T-helper 2 cell treated with Interferon-gamma antibody and Interleukin-4, amounts not matched to agents 5 μg/mL and 100 μg/mL, for 36 hours (primary cell): ENCODE measurements at regions not wholly inside any gene's neighbourhood (a gene's known extent, or its start where the extent isn't known, plus 50 kb on each side); places are given as distances from the start of the nearest gene placed in this dataset.

Experiments used
- DNase-seq: peaks from one replicate; pipeline ENCODE4 v3.0.0; 2021; ENCODE audit warnings: low spot score
- H3K27ac Mint-ChIP-seq: one replicate; pipeline ENCODE4 v1.8.0; 2021; ENCODE audit warnings: mild to moderate bottlenecking, mixed read lengths
- H3K27me3 Mint-ChIP-seq: one replicate; pipeline ENCODE4 v1.8.0; 2021; ENCODE audit warnings: low read depth, mixed read lengths
- H3K36me3 Mint-ChIP-seq: one replicate; pipeline ENCODE4 v1.8.0; 2021; ENCODE audit warnings: low read depth, mixed read lengths
- H3K4me1 Mint-ChIP-seq: one replicate; pipeline ENCODE4 v1.8.0; 2021; ENCODE audit warnings: low read depth, mixed read lengths
- H3K4me3 Mint-ChIP-seq: one replicate; pipeline ENCODE4 v1.8.0; 2022; ENCODE audit warnings: mild to moderate bottlenecking, moderate library complexity, mixed read lengths
- H3K9me3 Mint-ChIP-seq: one replicate; pipeline ENCODE4 v1.8.0; 2021; ENCODE audit warnings: mixed read lengths

GRCh38 chr2:145654746-145655145 is 1134.8 kb upstream of the ZEB2 start:
- no peaks in the 10 kb centered on the region for H3K27me3 Mint-ChIP-seq
- no peak overlapping the region for H3K27ac Mint-ChIP-seq
- DNase-seq: no peak
- no peaks in the 10 kb centered on the region for H3K4me1 Mint-ChIP-seq
- H3K9me3 Mint-ChIP-seq: no peaks in the 10 kb centered on the region
- H3K36me3 Mint-ChIP-seq: no peaks in the 10 kb centered on the region
- H3K4me3 Mint-ChIP-seq: no peak overlapping the region

GRCh38 chr2:145654156-145654555 is 1134.2 kb upstream of the ZEB2 start:
- no peak overlapping the region for H3K4me3 Mint-ChIP-seq
- no peaks in the 10 kb centered on the region for H3K9me3 Mint-ChIP-seq
- no peaks in the 10 kb centered on the region for H3K4me1 Mint-ChIP-seq
- no peak for DNase-seq
- no peaks in the 10 kb centered on the region for H3K27me3 Mint-ChIP-seq
- no peaks in the 10 kb centered on the region for H3K36me3 Mint-ChIP-seq
- H3K27ac Mint-ChIP-seq: no peak overlapping the region

- Mint-ChIP-seq H3K4me3 (no peak overlapping the region), H3K27ac (no peak overlapping the region), H3K4me1 (no peaks in the 10 kb centered on the region), H3K9me3 (no peaks in the 10 kb centered on the region), H3K27me3 (no peaks in the 10 kb centered on the region), H3K36me3 (no peaks in the 10 kb centered on the region)
- no peak for DNase-seq
Observed at GRCh38 chr2:145653553-145653952, 1133.6 kb upstream of the ZEB2 start.

GRCh38 chr2:145652571-145653545 is 1132.9 kb upstream of the ZEB2 start:
- no peak for DNase-seq
- Mint-ChIP-seq H3K36me3 (no peaks in the 10 kb centered on the region), H3K27me3 (no peaks in the 10 kb centered on the region)

GRCh38 chr2:145652036-145652435 is 1132.1 kb upstream of the ZEB2 start:
- no peak overlapping the region for H3K27ac Mint-ChIP-seq
- no peaks in the 10 kb centered on the region for H3K27me3 Mint-ChIP-seq
- no peak for DNase-seq
- no peak overlapping the region for H3K4me3 Mint-ChIP-seq
- H3K9me3 Mint-ChIP-seq: no peaks in the 10 kb centered on the region
- H3K4me1 Mint-ChIP-seq: no peaks in the 10 kb centered on the region
- H3K36me3 Mint-ChIP-seq: no peaks in the 10 kb centered on the region

More at GRCh38 chr2:145652571-145653545, 1132.9 kb upstream of the ZEB2 start:
- H3K27ac Mint-ChIP-seq: no peak overlapping the region
- no peaks in the 10 kb centered on the region for H3K4me1 Mint-ChIP-seq
- no peaks in the 10 kb centered on the region for H3K9me3 Mint-ChIP-seq
- H3K4me3 Mint-ChIP-seq: no peak overlapping the region

GRCh38 chr2:145650226-145650625 is 1130.3 kb upstream of the ZEB2 start:
- H3K4me3 Mint-ChIP-seq: no peak overlapping the region
- no peaks in the 10 kb centered on the region for H3K4me1 Mint-ChIP-seq
- H3K27me3 Mint-ChIP-seq: no peaks in the 10 kb centered on the region
- H3K27ac Mint-ChIP-seq: no peak overlapping the region
- no peak for DNase-seq
- H3K36me3 Mint-ChIP-seq: no peaks in the 10 kb centered on the region
- H3K9me3 Mint-ChIP-seq: no peaks in the 10 kb centered on the region

GRCh38 chr2:145649061-145649460 is 1129.1 kb upstream of the ZEB2 start:
- Mint-ChIP-seq H3K4me3 (no peak overlapping the region), H3K9me3 (no peaks in the 10 kb centered on the region), H3K27me3 (no peaks in the 10 kb centered on the region), H3K27ac (no peak overlapping the region), H3K4me1 (no peaks in the 10 kb centered on the region), H3K36me3 (no peaks in the 10 kb centered on the region)
- no peak for DNase-seq

- Mint-ChIP-seq H3K9me3 (no peaks in the 10 kb centered on the region), H3K36me3 (no peaks in the 10 kb centered on the region), H3K27ac (no peak overlapping the region), H3K4me1 (no peaks in the 10 kb centered on the region), H3K27me3 (no peaks in the 10 kb centered on the region), H3K4me3 (no peak overlapping the region)
- DNase-seq: no peak
Observed at GRCh38 chr2:145644820-145645302, 1124.9 kb upstream of the ZEB2 start.

GRCh38 chr2:145638675-145639074 is 1118.8 kb upstream of the ZEB2 start:
- H3K9me3 Mint-ChIP-seq: no peaks in the 10 kb centered on the region
- DNase-seq: no peak
- H3K27ac Mint-ChIP-seq: no peak overlapping the region
- no peaks in the 10 kb centered on the region for H3K27me3 Mint-ChIP-seq
- H3K4me1 Mint-ChIP-seq: no peaks in the 10 kb centered on the region
- no peak overlapping the region for H3K4me3 Mint-ChIP-seq
- H3K36me3 Mint-ChIP-seq: no peaks in the 10 kb centered on the region

- Mint-ChIP-seq H3K9me3 (no peaks in the 10 kb centered on the region), H3K27me3 (no peaks in the 10 kb centered on the region), H3K4me1 (no peaks in the 10 kb centered on the region), H3K27ac (no peak overlapping the region), H3K4me3 (no peak overlapping the region), H3K36me3 (no peaks in the 10 kb centered on the region)
- DNase-seq: no peak
Observed at GRCh38 chr2:145635706-145636427, 1115.9 kb upstream of the ZEB2 start.

GRCh38 chr2:145631561-145631960 is 1111.6 kb upstream of the ZEB2 start:
- H3K4me1 Mint-ChIP-seq: no peaks in the 10 kb centered on the region
- no peaks in the 10 kb centered on the region for H3K9me3 Mint-ChIP-seq
- H3K4me3 Mint-ChIP-seq: no peak overlapping the region
- DNase-seq: no peak
- no peaks in the 10 kb centered on the region for H3K36me3 Mint-ChIP-seq
- no peaks in the 10 kb centered on the region for H3K27me3 Mint-ChIP-seq
- no peak overlapping the region for H3K27ac Mint-ChIP-seq

- Mint-ChIP-seq H3K27me3 (no peaks in the 10 kb centered on the region), H3K9me3 (no peaks in the 10 kb centered on the region), H3K36me3 (no peaks in the 10 kb centered on the region), H3K4me3 (no peak overlapping the region), H3K4me1 (no peaks in the 10 kb centered on the region), H3K27ac (no peak overlapping the region)
- no peak for DNase-seq
Observed at GRCh38 chr2:145626301-145626700, 1106.4 kb upstream of the ZEB2 start.

- Mint-ChIP-seq H3K4me3 (no peak overlapping the region), H3K4me1 (no peaks in the 10 kb centered on the region), H3K27me3 (no peaks in the 10 kb centered on the region), H3K27ac (no peak overlapping the region), H3K9me3 (no peaks in the 10 kb centered on the region), H3K36me3 (no peaks in the 10 kb centered on the region)
- DNase-seq: no peak
Observed at GRCh38 chr2:145625111-145625510, 1105.2 kb upstream of the ZEB2 start.

- Mint-ChIP-seq H3K4me1 (no peaks in the 10 kb centered on the region), H3K36me3 (no peaks in the 10 kb centered on the region), H3K4me3 (no peak overlapping the region), H3K9me3 (no peaks in the 10 kb centered on the region), H3K27ac (no peak overlapping the region), H3K27me3 (no peaks in the 10 kb centered on the region)
- DNase-seq: no peak
Observed at GRCh38 chr2:145623136-145623535, 1103.2 kb upstream of the ZEB2 start.
